GM10248 (cell line): ENCODE measurements at regions not wholly inside any gene's neighbourhood (a gene's known extent, or its start where the extent isn't known, plus 50 kb on each side); places are given as distances from the start of the nearest gene placed in this dataset.
"Not testable (repeated sequence)": the region's sequence is repeated elsewhere in the genome, so short reads cannot be mapped to it uniquely, and the experiment has no call there.

Experiments used
- CTCF ChIA-PET: fragments of 300-600 bp; sonication (Branson Sonifier 250); formaldehyde crosslinking; extraction: SDS; loops from one replicate; lab custom pipeline; 2021; ENCODE audit warnings: antibody characterized with exemption; lab: Yijun Ruan, JAX
- POLR2A ChIA-PET: fragments of 350-650 bp; sonication (Branson Sonifier 250); formaldehyde crosslinking; extraction: SDS; loops from one replicate; lab custom pipeline; 2020; ENCODE audit warnings: antibody characterized with exemption; lab: Yijun Ruan, JAX
- DNase-seq: peaks from one replicate; pipeline ENCODE4 v3.0.0; 2012; ENCODE audit errors: extremely low spot score
- TF ChIP-seq, protein P1 (sequence below): IDR thresholded peaks from 2 replicates; pipeline ENCODE4 v1.5.1; 2012; ENCODE audit warnings: mild to moderate bottlenecking, low read depth; ENCODE audit errors: extremely low read depth, missing control alignments, control extremely low read depth

DNA sequence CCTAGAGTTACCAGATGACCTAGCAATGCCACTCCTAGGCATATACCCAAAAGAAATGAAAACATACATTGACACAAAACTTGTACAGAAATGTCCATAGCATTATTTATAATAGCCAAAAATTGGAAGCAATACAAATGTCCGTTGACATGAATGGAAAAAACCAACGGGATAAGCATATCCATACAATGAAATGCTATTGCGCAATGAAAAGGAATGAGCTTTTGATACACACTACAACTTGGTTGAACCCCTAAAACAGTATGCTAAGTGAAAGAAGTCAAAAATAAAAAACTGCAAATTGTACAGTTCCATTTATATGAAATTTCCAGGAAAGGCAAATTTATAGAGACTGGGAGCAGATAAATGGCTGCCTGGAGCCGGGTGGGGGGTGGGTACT is 90.6 kb upstream of the G2E3 start:
- CTCF ChIA-PET, result interaction anchor here (1.4 kb wide), 1 partner anchor 9 kb away, joined by 4 read pairs; no protein-coding TSS in a partner anchor

DNA sequence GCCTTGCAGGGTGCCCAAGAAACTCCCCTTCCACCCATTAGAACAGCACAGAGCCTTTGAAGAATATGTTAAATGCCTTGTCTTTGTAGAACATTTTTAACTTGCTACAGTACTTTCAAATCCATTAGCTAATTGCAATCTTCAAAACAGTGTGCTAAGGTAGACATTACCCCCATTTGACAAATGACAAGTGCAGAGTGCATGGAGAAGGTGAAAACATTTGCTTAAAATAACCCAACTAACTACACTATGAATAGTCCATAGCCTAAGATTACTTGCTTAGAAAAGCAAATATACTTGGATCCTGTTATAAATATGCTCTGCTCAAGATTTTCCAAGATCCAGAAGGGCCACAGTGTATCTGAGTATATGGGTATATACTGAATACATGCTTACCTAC is 87.0 kb upstream of the G2E3 start:
- TF ChIP-seq, protein P1, sequence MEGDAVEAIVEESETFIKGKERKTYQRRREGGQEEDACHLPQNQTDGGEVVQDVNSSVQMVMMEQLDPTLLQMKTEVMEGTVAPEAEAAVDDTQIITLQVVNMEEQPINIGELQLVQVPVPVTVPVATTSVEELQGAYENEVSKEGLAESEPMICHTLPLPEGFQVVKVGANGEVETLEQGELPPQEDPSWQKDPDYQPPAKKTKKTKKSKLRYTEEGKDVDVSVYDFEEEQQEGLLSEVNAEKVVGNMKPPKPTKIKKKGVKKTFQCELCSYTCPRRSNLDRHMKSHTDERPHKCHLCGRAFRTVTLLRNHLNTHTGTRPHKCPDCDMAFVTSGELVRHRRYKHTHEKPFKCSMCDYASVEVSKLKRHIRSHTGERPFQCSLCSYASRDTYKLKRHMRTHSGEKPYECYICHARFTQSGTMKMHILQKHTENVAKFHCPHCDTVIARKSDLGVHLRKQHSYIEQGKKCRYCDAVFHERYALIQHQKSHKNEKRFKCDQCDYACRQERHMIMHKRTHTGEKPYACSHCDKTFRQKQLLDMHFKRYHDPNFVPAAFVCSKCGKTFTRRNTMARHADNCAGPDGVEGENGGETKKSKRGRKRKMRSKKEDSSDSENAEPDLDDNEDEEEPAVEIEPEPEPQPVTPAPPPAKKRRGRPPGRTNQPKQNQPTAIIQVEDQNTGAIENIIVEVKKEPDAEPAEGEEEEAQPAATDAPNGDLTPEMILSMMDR, result no peak
- ChIA-PET CTCF (interaction anchor here (1.5 kb wide), 1 partner anchor 10 kb away, joined by 4 read pairs; no protein-coding TSS in a partner anchor), POLR2A (no interaction called here)
- DNase-seq, result no peak

More for the DNA sequence above, 90.6 kb upstream of the G2E3 start:
- no peak for DNase-seq
- POLR2A ChIA-PET, result no interaction called here
- TF ChIP-seq, protein P1, result no peak

DNA sequence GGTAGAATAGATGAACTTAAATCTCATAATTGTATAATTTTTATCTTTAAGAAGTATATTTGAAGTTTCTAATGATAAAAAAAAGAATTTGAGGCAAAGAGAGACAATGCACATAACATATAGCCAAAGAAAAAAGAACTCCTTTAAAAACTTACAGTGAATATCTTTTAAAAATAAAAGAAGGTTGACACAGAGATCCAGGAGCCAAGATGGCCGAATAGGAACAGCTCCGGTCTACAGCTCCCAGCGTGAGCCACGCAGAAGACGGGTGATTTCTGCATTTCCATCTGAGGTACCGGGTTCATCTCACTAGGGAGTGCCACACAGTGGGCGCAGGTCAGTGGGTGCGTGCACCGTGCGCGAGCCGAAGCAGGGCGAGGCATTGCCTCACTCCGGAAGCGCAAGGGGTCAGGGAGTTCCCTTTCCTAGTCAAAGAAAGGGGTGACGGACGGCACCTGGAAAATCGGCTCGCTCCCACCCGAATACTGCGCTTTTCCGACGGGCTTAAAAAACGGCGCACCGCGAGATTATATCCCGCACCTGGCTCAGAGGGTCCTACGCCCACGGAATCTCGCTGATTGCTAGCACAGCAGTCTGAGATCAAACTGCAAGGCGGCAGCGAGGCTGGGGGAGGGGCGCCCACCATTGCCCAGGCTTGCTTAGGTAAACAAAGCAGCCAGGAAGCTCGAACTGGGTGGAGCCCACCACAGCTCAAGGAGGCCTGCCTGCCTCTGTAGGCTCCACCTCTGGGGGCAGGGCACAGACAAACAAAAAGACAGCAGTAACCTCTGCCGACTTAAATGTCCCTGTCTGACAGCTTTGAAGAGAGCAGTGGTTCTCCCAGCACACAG is 84.9 kb upstream of the G2E3 start:
- POLR2A ChIA-PET, DNase-seq, CTCF ChIA-PET: not testable (repeated sequence)

GRCh38 chr14:30482276-30482675 is 76.7 kb upstream of the G2E3 start:
- TF ChIP-seq, protein P1, result no peak
- no peak for DNase-seq
- CTCF ChIA-PET, result interaction anchor here (1.2 kb wide), 1 partner anchor 10 kb away, joined by 3 read pairs; no protein-coding TSS in a partner anchor
- POLR2A ChIA-PET, result no interaction called here

DNA sequence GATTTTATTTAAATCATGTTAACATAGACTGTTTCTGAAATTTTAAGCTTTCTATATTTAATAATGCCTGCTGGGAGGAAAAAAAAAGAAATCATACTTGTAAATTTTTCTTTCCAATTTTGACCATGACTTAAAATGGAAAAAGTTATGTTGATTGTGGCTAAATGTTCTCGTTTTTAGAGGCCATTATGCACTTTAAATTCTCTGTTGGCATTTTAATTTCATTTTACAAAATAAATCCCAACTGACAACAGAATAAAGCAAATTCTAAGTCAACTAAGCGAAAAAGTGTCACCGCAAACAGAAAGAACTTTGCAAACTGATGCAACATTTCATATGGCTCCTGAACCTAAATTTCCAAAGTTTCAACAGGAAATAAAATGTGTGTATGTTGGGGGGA is 74.8 kb upstream of the G2E3 start:
- TF ChIP-seq, protein P1, result no peak
- POLR2A ChIA-PET, result no interaction called here
- CTCF ChIA-PET, result no interaction called here
- DNase-seq, result no peak

DNA sequence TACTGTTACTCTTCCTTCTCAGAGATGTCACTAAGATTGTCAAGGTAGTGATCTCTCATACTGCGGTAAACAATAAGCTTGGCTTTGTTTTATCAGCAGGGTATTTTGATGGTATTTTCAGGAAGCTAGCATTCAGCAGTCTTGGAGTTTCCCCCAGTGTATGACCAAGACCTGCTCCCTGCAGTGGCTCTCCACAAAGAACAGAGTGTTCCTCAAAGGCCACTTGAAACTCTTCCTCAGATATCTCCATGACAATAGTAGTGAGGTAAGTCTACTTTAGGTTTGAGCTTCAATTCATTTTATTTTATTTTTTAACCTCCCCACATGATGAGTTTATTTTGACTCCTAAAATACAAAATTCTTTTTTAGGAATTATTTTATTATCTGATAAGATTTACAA is 74.0 kb upstream of the G2E3 start:
- POLR2A ChIA-PET, result no interaction called here
- no peak for DNase-seq
- CTCF ChIA-PET, result no interaction called here
- TF ChIP-seq, protein P1, result no peak

DNA sequence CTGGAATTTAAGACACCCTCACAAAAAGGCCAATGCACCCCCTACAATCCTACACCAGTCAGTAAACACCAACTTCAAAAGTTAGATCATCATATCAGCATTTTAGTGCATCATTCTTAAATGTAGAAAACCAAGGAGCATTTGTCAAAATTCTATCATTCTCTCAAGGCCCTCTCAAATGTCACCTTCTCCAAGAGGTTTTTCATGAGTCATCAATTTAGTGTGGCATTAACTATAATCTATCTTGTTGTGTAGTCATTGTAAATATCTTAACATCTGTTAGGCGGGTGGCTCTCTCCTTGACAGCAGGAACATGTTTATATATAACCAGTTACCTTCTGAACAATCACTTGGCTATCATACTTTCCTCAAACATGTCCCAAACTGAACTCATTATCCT is 62.1 kb upstream of the G2E3 start:
- TF ChIP-seq, protein P1, result no peak
- CTCF ChIA-PET, result interaction anchor here (1.1 to 1.2 kb wide), 2 partner anchors 9 to 50 kb away, joined by 3 read pairs; no protein-coding TSS in a partner anchor
- POLR2A ChIA-PET, result no interaction called here
- DNase-seq, result no peak
